ENCODE measurements at regions not wholly inside any gene's neighbourhood (a gene's known extent, or its start where the extent isn't known, plus 50 kb on each side); places are given as distances from the start of the nearest gene placed in this dataset.

DNA sequence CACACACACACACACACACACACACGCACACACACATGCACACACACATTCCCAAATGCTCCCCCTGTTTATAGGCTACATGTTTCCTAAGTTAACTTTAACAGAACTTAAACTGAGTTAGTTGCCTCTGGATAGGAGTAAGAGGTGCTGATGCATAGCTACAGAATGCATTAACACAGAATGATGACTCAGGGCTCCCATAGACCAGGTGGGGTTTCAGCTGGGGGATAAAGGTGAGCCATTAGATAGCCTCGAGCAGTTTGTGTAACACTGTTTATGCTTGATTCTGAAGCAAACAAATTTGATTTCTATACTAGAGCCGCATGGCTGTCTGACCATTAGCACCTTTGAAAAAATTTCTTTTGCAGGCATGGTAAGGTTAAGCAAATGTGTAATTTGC is 741.0 kb downstream of the PLCL1 start:
- Histone ChIP-seq H4K8ac (ENCODE audit: low read depth, low read length) (no peak overlapping the region), H3K9me3 (replicated peaks in 1 of 2; ENCODE audit: control insufficient read depth in 2 of 2, insufficient read depth in 1 of 2, low read depth in 1 of 2, low read length in 2 of 2) (no peaks in the 10 kb centered on the region), H2BK15ac (ENCODE audit: low read length) (no peak overlapping the region), H3K27me3 (ENCODE audit: control insufficient read depth in 3 of 3, insufficient read depth in 3 of 3, low read depth in 1 of 3, low read length in 3 of 3) (no peaks in the 10 kb centered on the region), H2AK5ac (ENCODE audit: low read depth, low read length) (no peak overlapping the region), H3K4me1 (ENCODE audit: control insufficient read depth in 2 of 2, insufficient read depth in 1 of 2, low read depth in 1 of 2, low read length in 2 of 2) (no peaks in the 10 kb centered on the region), H3K79me1 (ENCODE audit: low read depth, low read length) (no peaks in the 10 kb centered on the region), H3K14ac (ENCODE audit: low read length) (no peak overlapping the region), H4K91ac (ENCODE audit: low read depth, low read length, poor library complexity) (no peak overlapping the region), H3K18ac (ENCODE audit: low read length) (no peak overlapping the region), H3K27ac (replicated peaks; ENCODE audit: low read length) (no peak overlapping the region), H2BK12ac (ENCODE audit: low read length) (no peak overlapping the region), H3K9ac (ENCODE audit: low read depth, low read length, poor library complexity) (no peak overlapping the region), H3K4me3 (ENCODE audit: low read length in 2 of 2) (no peak overlapping the region), H2BK5ac (ENCODE audit: low read length) (no peak overlapping the region), H2AFZ (ENCODE audit: low read length) (no peak overlapping the region), H3K4me2 (ENCODE audit: insufficient read depth, low read length, poor library complexity, severe bottlenecking) (no peak overlapping the region), H3K36me3 (replicated peaks in 1 of 2; ENCODE audit: control insufficient read depth in 2 of 2, insufficient read depth in 2 of 2, low read length in 2 of 2) (no peaks in the 10 kb centered on the region), H3K4ac (ENCODE audit: low read length) (no peak overlapping the region), H2BK120ac (ENCODE audit: low read depth, low read length) (no peak overlapping the region), H3K23ac (ENCODE audit: low read depth, low read length, poor library complexity) (no peak overlapping the region)
- WGBS, 2 donors (ENCODE audit: extremely low coverage in 2 of 2, insufficient read length in 2 of 2, insufficient replicate concordance in 1 of 2), result no CpG with 5 or more reads among the region's 3 CpGs
- no peak for DNase-seq (ENCODE audit: low spot score)

DNA sequence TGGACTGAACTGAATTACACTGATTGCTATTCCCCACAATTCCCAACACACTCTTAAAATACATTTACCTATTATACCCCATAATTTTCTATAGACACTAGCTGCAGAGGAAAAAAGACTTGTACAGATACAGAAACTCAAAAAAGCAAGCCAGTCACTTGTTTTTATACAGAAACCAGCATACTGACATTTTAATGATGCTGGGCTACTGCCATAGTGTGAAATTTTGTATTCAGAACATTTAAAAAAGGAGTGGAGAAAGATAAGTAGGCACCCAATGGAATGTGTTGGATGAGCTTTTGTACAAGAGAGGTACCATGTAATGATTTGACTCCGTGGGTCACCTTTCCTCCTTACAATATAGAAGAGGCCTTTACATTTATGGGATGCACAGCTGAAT is 740.1 kb downstream of the PLCL1 start:
- no peak overlapping the region for H4K8ac ChIP-seq (ENCODE audit: low read depth, low read length)
- no peak overlapping the region for H4K91ac ChIP-seq (ENCODE audit: low read depth, low read length, poor library complexity)
- H2BK5ac ChIP-seq (ENCODE audit: low read length), result no peak overlapping the region
- H2AFZ ChIP-seq (ENCODE audit: low read length), result no peak overlapping the region
- H2BK15ac ChIP-seq (ENCODE audit: low read length), result no peak overlapping the region
- H3K9me3 ChIP-seq (replicated peaks in 1 of 2; ENCODE audit: control insufficient read depth in 2 of 2, insufficient read depth in 1 of 2, low read depth in 1 of 2, low read length in 2 of 2), result no peaks in the 10 kb centered on the region
- H3K9ac ChIP-seq (ENCODE audit: low read depth, low read length, poor library complexity), result no peak overlapping the region
- no peak overlapping the region for H3K18ac ChIP-seq (ENCODE audit: low read length)
- no peaks in the 10 kb centered on the region for H3K79me1 ChIP-seq (ENCODE audit: low read depth, low read length)
- H3K27me3 ChIP-seq (ENCODE audit: control insufficient read depth in 3 of 3, insufficient read depth in 3 of 3, low read depth in 1 of 3, low read length in 3 of 3), result no peaks in the 10 kb centered on the region
- H2BK120ac ChIP-seq (ENCODE audit: low read depth, low read length), result no peak overlapping the region
- H3K23ac ChIP-seq (ENCODE audit: low read depth, low read length, poor library complexity), result no peak overlapping the region
- no peak overlapping the region for H3K27ac ChIP-seq (replicated peaks; ENCODE audit: low read length)
- WGBS, 2 donors (ENCODE audit: extremely low coverage in 2 of 2, insufficient read length in 2 of 2, insufficient replicate concordance in 1 of 2), result no CpG with 5 or more reads among the region's 1 CpG
- no peak overlapping the region for H3K4me3 ChIP-seq (ENCODE audit: low read length in 2 of 2)
- H2AK5ac ChIP-seq (ENCODE audit: low read depth, low read length), result no peak overlapping the region
- no peak overlapping the region for H2BK12ac ChIP-seq (ENCODE audit: low read length)
- DNase-seq (ENCODE audit: low spot score), result no peak
- no peaks in the 10 kb centered on the region for H3K36me3 ChIP-seq (replicated peaks in 1 of 2; ENCODE audit: control insufficient read depth in 2 of 2, insufficient read depth in 2 of 2, low read length in 2 of 2)
- no peak overlapping the region for H3K14ac ChIP-seq (ENCODE audit: low read length)
- H3K4me2 ChIP-seq (ENCODE audit: insufficient read depth, low read length, poor library complexity, severe bottlenecking), result no peak overlapping the region
- no peak overlapping the region for H3K4ac ChIP-seq (ENCODE audit: low read length)
- H3K4me1 ChIP-seq (ENCODE audit: control insufficient read depth in 2 of 2, insufficient read depth in 1 of 2, low read depth in 1 of 2, low read length in 2 of 2), result no peaks in the 10 kb centered on the region

DNA sequence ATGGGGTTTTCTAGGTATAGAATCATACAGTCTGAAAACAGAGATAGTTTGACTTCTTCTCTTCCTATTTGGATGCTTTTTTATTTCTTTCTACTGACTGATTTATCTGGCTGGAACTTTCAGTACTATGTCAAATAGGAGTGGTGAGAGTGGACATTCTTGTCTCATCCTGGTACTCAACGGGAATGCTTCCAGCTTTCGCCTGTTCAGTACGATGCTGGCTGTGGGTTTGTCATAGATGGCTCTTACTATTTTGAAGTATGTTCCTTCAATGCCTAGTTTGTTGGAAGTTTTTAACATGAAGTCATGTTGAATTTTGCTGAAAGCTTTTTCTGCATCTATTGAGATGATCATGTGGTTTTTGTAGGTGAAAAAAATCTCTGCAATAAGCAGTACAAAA is 730.4 kb downstream of the PLCL1 start:
- DNase-seq (ENCODE audit: low spot score), result no peak
- H4K91ac ChIP-seq (ENCODE audit: low read depth, low read length, poor library complexity), result no peak overlapping the region
- H3K4me2 ChIP-seq (ENCODE audit: insufficient read depth, low read length, poor library complexity, severe bottlenecking), result no peak overlapping the region
- no peak overlapping the region for H2AFZ ChIP-seq (ENCODE audit: low read length)
- H4K8ac ChIP-seq (ENCODE audit: low read depth, low read length), result no peak overlapping the region
- no peaks in the 10 kb centered on the region for H3K4me1 ChIP-seq (ENCODE audit: control insufficient read depth in 2 of 2, insufficient read depth in 1 of 2, low read depth in 1 of 2, low read length in 2 of 2)
- no peaks in the 10 kb centered on the region for H3K79me1 ChIP-seq (ENCODE audit: low read depth, low read length)
- no peak overlapping the region for H3K18ac ChIP-seq (ENCODE audit: low read length)
- H2BK15ac ChIP-seq (ENCODE audit: low read length), result no peak overlapping the region
- no peak overlapping the region for H3K27ac ChIP-seq (replicated peaks; ENCODE audit: low read length)
- H3K23ac ChIP-seq (ENCODE audit: low read depth, low read length, poor library complexity), result no peak overlapping the region
- WGBS, 2 donors (ENCODE audit: extremely low coverage in 2 of 2, insufficient read length in 2 of 2, insufficient replicate concordance in 1 of 2), result no CpG with 5 or more reads among the region's 3 CpGs
- no peak overlapping the region for H3K4me3 ChIP-seq (ENCODE audit: low read length in 2 of 2)
- H3K14ac ChIP-seq (ENCODE audit: low read length), result no peak overlapping the region
- H3K36me3 ChIP-seq (replicated peaks in 1 of 2; ENCODE audit: control insufficient read depth in 2 of 2, insufficient read depth in 2 of 2, low read length in 2 of 2), result no peaks in the 10 kb centered on the region
- H2AK5ac ChIP-seq (ENCODE audit: low read depth, low read length), result no peak overlapping the region
- no peak overlapping the region for H2BK5ac ChIP-seq (ENCODE audit: low read length)
- H3K4ac ChIP-seq (ENCODE audit: low read length), result no peak overlapping the region
- H3K9ac ChIP-seq (ENCODE audit: low read depth, low read length, poor library complexity), result no peak overlapping the region
- H2BK12ac ChIP-seq (ENCODE audit: low read length), result no peak overlapping the region
- H2BK120ac ChIP-seq (ENCODE audit: low read depth, low read length), result no peak overlapping the region
- H3K9me3 ChIP-seq (replicated peaks in 1 of 2; ENCODE audit: control insufficient read depth in 2 of 2, insufficient read depth in 1 of 2, low read depth in 1 of 2, low read length in 2 of 2), result no peaks in the 10 kb centered on the region
- H3K27me3 ChIP-seq (ENCODE audit: control insufficient read depth in 3 of 3, insufficient read depth in 3 of 3, low read depth in 1 of 3, low read length in 3 of 3), result no peaks in the 10 kb centered on the region

DNA sequence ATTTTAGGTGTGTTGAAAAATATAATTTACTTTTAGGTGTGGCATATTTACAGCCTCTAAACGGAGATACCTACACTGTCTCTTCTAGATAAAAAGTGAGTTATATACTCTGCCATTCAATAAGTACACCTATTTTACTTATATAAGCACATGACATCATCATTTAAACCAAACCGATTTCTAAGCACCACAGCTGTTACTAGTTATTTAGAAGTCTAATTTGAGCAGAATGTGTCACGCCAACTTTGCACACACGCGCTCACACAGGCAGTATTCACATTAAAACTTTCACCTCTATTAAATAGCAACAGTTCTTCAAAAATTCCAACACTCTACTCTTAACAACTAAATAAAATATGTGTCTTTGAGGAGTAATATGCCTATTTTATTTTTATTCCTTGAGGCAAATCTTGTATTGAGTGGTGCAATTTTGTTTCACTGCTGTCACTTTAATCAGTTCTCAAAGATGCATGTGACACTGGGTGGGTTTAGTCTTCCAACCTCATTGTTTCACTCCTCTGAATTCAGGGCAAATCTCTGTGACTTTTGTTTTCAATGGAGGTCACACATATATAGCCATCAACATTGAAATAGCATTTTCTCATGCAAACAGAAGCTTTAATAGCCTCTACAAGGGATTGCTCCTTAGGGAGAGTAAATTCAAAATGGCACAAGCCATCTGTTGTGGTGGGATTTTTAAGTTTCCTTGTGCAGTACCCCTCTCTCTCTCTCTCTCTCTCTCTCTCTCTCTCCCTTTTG is 721.0 kb downstream of the PLCL1 start:
- H3K36me3 ChIP-seq (replicated peaks in 1 of 2; ENCODE audit: control insufficient read depth in 2 of 2, insufficient read depth in 2 of 2, low read length in 2 of 2), result no peaks in the 10 kb centered on the region
- no peaks in the 10 kb centered on the region for H3K79me1 ChIP-seq (ENCODE audit: low read depth, low read length)
- no peak for DNase-seq (ENCODE audit: low spot score)
- no peaks in the 10 kb centered on the region for H3K9me3 ChIP-seq (replicated peaks in 1 of 2; ENCODE audit: control insufficient read depth in 2 of 2, insufficient read depth in 1 of 2, low read depth in 1 of 2, low read length in 2 of 2)
- no peak overlapping the region for H2BK12ac ChIP-seq (ENCODE audit: low read length)
- H3K27ac ChIP-seq (replicated peaks; ENCODE audit: low read length), result no peak overlapping the region
- H2BK5ac ChIP-seq (ENCODE audit: low read length), result no peak overlapping the region
- H2BK15ac ChIP-seq (ENCODE audit: low read length), result no peak overlapping the region
- H3K4me1 ChIP-seq (ENCODE audit: control insufficient read depth in 2 of 2, insufficient read depth in 1 of 2, low read depth in 1 of 2, low read length in 2 of 2), result no peaks in the 10 kb centered on the region
- no peak overlapping the region for H3K23ac ChIP-seq (ENCODE audit: low read depth, low read length, poor library complexity)
- WGBS, 2 donors (ENCODE audit: extremely low coverage in 2 of 2, insufficient read length in 2 of 2, insufficient replicate concordance in 1 of 2), result no CpG with 5 or more reads among the region's 5 CpGs
- no peak overlapping the region for H3K4me2 ChIP-seq (ENCODE audit: insufficient read depth, low read length, poor library complexity, severe bottlenecking)
- no peak overlapping the region for H3K4me3 ChIP-seq (ENCODE audit: low read length in 2 of 2)
- no peak overlapping the region for H3K9ac ChIP-seq (ENCODE audit: low read depth, low read length, poor library complexity)
- H2BK120ac ChIP-seq (ENCODE audit: low read depth, low read length), result no peak overlapping the region
- H4K91ac ChIP-seq (ENCODE audit: low read depth, low read length, poor library complexity), result no peak overlapping the region
- no peak overlapping the region for H2AFZ ChIP-seq (ENCODE audit: low read length)
- no peak overlapping the region for H3K18ac ChIP-seq (ENCODE audit: low read length)
- H3K27me3 ChIP-seq (ENCODE audit: control insufficient read depth in 3 of 3, insufficient read depth in 3 of 3, low read depth in 1 of 3, low read length in 3 of 3), result no peaks in the 10 kb centered on the region
- no peak overlapping the region for H2AK5ac ChIP-seq (ENCODE audit: low read depth, low read length)
- H3K4ac ChIP-seq (ENCODE audit: low read length), result no peak overlapping the region
- H4K8ac ChIP-seq (ENCODE audit: low read depth, low read length), result no peak overlapping the region
- H3K14ac ChIP-seq (ENCODE audit: low read length), result no peak overlapping the region
